Activated naive CD4-positive, alpha-beta T cell treated with anti-CD3 and anti-CD28 coated beads for 36 hours (primary cell): ENCODE measurements at regions not wholly inside any gene's neighbourhood (a gene's known extent, or its start where the extent isn't known, plus 50 kb on each side); places are given as distances from the start of the nearest gene placed in this dataset.

Experiments
- CTCF ChIA-PET: fragments of 350-600 bp; sonication (Branson Sonifier 250); formaldehyde crosslinking; loops from one replicate; lab custom pipeline; 2021; ENCODE audit warnings: antibody characterized with exemption; lab: Charles Lee
- DNase-seq: peaks from one replicate; pipeline ENCODE4 v3.0.0-alpha.2; 2020
- H3K27ac Mint-ChIP-seq: one replicate; pipeline ENCODE4 v1.8.0; 2021; ENCODE audit warnings: mild to moderate bottlenecking, mixed read lengths
- H3K27me3 Mint-ChIP-seq: one replicate; pipeline ENCODE4 v1.8.0; 2021; ENCODE audit warnings: low read depth, mixed read lengths
- H3K36me3 Mint-ChIP-seq: one replicate; pipeline ENCODE4 v1.8.0; 2021; ENCODE audit warnings: low read depth, mixed read lengths
- H3K4me1 Mint-ChIP-seq: one replicate; pipeline ENCODE4 v1.8.0; 2021; ENCODE audit warnings: low read depth, mixed read lengths
- H3K4me3 Mint-ChIP-seq: one replicate; pipeline ENCODE4 v1.8.0; 2021; ENCODE audit warnings: mild to moderate bottlenecking, moderate library complexity, mixed read lengths
- H3K9me3 Mint-ChIP-seq: one replicate; pipeline ENCODE4 v1.8.0; 2021; ENCODE audit warnings: mixed read lengths
- intact Hi-C: fragments of 100-400 bp; cut with micrococcal nuclease; formaldehyde crosslinking; loops from one replicate; pipeline ENCODE4 v1.15.1; 2023

DNA sequence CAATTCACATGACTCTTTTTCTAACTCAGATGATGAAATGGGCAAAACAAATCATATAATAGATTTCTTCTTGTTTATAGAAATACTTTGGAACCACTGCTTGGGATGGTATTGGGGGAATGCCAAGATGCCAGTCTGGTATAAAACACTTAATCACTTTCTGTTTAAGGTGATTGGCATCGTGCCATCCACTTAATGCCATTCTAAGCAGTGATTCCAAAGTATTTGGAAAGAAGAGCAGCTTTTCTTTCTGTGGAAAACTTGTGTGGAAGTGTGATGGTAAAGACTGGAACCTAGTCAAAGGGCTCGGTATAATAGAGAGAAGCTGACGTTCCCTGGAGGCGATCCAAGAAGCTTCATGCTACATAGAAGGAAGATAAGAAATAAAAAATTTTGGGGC lies 120.6 kb downstream of the TMEM26 start:
- CTCF ChIA-PET = no interaction called here
- Mint-ChIP-seq H3K27me3 (no peaks in the 10 kb centered on the region), H3K36me3 (no peaks in the 10 kb centered on the region), H3K4me3 (no peak overlapping the region), H3K27ac (no peak overlapping the region), H3K9me3 (peaks cover 6% of the 10 kb centered on the region), H3K4me1 (no peaks in the 10 kb centered on the region)
- no peak for DNase-seq
- intact Hi-C loops = no loop called here

DNA sequence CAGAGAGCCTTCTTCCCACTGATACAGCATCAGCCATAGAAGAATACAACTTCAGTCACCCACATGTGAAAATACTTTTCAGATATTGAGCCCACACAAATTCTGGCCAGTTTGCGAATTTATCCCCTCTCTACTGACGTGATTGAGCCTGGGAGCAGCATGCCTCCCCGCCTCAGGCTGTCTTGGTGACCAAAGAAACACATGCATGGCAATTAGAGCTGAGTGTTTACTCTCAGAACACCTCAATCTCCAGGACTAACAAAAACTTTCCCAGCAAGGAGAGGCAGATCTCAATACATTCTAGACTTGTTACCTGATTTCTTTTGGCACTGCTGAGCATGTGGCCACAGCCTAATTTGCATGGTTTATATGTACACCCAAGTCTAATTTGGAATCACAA lies 122.5 kb downstream of the TMEM26 start:
- Mint-ChIP-seq H3K27me3 (no peaks in the 10 kb centered on the region), H3K4me3 (no peak overlapping the region), H3K4me1 (no peaks in the 10 kb centered on the region), H3K27ac (no peak overlapping the region), H3K9me3 (peaks cover 6% of the 10 kb centered on the region), H3K36me3 (no peaks in the 10 kb centered on the region)
- intact Hi-C loops = no loop called here
- no peak for DNase-seq
- CTCF ChIA-PET = no interaction called here

DNA sequence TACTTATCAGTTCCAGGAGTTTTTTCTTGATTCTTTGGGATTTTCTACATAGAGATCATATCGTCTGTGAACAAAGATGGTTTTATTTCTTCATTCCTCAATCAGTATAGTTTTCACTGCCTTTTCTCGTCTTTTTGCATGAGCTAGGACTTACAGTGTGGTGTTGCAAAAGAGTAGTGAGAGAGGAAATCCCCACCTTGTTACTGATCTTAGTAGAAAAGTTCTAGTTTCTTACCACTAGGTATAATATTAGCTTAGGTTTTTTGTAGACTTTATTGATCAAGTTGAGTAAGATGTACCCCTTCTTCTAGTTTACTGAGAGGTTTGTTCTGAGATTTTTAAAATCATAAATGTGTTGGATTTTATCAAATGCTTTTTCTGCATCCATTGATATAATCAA lies 123.3 kb downstream of the TMEM26 start:
- no peaks in the 10 kb centered on the region for H3K4me1 Mint-ChIP-seq
- intact Hi-C loops = no loop called here
- no peak for DNase-seq
- no peaks in the 10 kb centered on the region for H3K36me3 Mint-ChIP-seq
- H3K27me3 Mint-ChIP-seq = peaks cover 3% of the 10 kb centered on the region
- H3K4me3 Mint-ChIP-seq = no peak overlapping the region
- CTCF ChIA-PET = no interaction called here
- H3K9me3 Mint-ChIP-seq = peaks cover 6% of the 10 kb centered on the region
- no peak overlapping the region for H3K27ac Mint-ChIP-seq

DNA sequence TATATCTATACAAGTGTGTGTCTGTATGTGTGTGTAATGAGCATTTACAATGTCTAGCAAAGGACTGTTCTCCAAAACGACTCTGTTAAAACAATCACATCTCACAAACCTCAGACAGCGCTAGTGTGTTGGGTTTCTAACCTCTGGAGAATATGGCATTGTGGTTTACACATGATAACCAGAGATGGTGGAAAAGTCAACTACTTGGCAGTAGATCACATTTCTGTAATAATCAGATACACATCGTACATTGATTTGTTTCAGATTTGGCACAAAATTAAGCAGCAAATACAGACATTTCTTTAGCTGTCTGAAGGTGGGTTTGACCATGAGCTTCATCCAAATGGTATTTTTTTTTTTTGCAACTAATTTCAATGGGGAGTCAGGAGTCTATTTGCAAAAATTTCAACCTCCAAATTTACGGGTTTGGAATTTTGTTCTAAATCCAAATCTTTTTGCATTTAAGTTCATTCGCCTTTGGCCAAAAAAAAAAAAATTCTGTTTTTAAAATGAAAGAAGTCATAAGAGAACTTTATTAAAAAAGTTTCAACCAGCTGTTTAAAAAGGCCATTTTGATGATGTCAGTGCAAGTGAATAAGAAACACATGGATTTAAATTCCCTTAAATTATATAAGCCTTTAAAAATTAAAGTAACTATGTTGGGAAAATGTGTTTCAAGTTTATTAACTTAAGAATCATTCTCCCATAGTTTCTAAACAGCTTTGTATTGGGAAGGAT lies 127.8 kb downstream of the TMEM26 start:
- Mint-ChIP-seq H3K9me3 (peaks cover 6% of the 10 kb centered on the region), H3K27me3 (peaks cover 6% of the 10 kb centered on the region), H3K4me3 (no peak overlapping the region), H3K27ac (no peak overlapping the region), H3K4me1 (no peaks in the 10 kb centered on the region), H3K36me3 (no peaks in the 10 kb centered on the region)
- CTCF ChIA-PET = no interaction called here
- intact Hi-C loops = no loop called here
- no peak for DNase-seq

DNA sequence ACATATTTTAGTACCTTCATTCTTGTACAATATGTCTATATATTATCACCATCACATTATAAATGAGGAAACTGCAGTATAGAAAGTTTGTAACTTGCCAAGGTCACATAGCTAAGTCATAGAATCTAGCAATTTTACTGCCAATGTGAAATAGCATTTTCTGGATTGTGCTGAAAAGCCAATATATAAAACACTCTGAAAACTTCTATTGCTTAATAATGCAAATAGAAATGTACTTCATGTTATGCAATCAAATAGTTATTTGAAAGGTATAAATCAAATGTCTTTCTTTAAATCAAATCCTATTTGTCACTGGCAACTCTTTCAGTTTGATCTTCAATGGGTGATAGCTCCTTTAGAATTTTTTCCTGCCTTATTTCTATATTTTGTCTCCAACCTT lies 129.5 kb downstream of the TMEM26 start:
- H3K4me1 Mint-ChIP-seq = no peaks in the 10 kb centered on the region
- no peak overlapping the region for H3K4me3 Mint-ChIP-seq
- H3K9me3 Mint-ChIP-seq = peaks cover 2% of the 10 kb centered on the region
- peaks cover 6% of the 10 kb centered on the region for H3K27me3 Mint-ChIP-seq
- no peak overlapping the region for H3K27ac Mint-ChIP-seq
- intact Hi-C loops = no loop called here
- CTCF ChIA-PET = no interaction called here
- DNase-seq = no peak
- no peaks in the 10 kb centered on the region for H3K36me3 Mint-ChIP-seq

DNA sequence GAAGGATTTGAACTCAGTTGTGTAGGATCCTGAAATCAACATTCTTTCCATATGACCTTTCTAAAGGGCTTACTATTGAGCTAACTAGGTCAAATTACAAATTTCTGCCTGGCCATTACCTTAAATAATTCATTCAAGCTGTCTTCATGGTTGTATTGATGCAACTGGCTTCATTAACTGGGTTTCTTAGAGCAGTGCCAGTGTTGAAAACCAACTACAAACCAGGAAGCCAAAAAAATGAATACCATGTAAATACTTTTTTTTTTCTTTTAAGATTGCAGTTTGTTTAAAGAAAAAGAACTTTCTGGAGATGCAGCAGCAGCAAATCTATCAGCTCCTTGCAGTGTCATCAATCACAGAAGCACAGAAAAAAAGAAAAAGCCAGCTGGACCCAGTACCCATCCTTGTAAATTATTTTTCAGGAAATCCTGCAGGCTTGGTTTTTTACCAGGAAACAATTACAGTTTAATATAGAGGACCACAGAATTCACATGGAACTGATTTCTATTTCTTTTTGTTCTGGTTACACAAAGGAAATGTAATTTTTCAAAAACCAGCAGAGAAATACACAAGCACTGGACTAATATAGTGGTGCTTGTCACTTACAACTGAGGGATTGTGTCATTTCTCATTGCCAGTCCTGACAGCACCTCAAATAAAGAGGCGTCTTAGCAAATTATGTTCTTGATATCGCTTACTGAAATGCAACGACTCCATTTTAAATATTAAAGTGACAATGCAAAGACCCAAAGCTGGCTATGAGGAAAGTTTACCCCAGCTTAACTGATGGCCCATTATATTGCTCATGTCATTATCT lies 131.9 kb downstream of the TMEM26 start:
- Mint-ChIP-seq H3K27ac (no peak overlapping the region), H3K4me3 (no peak overlapping the region)

DNA sequence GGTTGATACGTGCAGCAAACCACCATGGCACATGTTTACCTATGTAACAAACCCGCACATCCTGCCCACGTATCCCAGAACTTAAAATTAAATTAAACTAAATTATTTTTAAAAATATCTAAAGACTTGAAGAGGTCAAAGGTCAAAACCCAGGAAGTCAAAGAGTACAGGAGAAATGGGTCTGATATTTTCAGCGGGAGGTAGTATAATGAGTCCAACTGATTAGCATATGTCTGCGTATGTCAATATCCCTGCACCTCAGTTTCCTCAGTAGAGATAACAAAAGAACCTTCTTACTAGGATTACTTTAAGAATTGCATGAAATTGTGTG lies 133.0 kb downstream of the TMEM26 start:
- Mint-ChIP-seq H3K4me1 (no peaks in the 10 kb centered on the region), H3K27ac (no peak overlapping the region), H3K27me3 (peaks cover 6% of the 10 kb centered on the region), H3K4me3 (no peak overlapping the region), H3K36me3 (no peaks in the 10 kb centered on the region), H3K9me3 (no peaks in the 10 kb centered on the region)
- intact Hi-C loops = no loop called here
- DNase-seq = no peak
- CTCF ChIA-PET = no interaction called here

More for the DNA sequence above, 131.9 kb downstream of the TMEM26 start:
- Mint-ChIP-seq H3K27me3 (peaks cover 6% of the 10 kb centered on the region), H3K9me3 (no peaks in the 10 kb centered on the region), H3K4me1 (no peaks in the 10 kb centered on the region), H3K36me3 (no peaks in the 10 kb centered on the region)
- no peak for DNase-seq
- intact Hi-C loops = no loop called here
- CTCF ChIA-PET = no interaction called here

DNA sequence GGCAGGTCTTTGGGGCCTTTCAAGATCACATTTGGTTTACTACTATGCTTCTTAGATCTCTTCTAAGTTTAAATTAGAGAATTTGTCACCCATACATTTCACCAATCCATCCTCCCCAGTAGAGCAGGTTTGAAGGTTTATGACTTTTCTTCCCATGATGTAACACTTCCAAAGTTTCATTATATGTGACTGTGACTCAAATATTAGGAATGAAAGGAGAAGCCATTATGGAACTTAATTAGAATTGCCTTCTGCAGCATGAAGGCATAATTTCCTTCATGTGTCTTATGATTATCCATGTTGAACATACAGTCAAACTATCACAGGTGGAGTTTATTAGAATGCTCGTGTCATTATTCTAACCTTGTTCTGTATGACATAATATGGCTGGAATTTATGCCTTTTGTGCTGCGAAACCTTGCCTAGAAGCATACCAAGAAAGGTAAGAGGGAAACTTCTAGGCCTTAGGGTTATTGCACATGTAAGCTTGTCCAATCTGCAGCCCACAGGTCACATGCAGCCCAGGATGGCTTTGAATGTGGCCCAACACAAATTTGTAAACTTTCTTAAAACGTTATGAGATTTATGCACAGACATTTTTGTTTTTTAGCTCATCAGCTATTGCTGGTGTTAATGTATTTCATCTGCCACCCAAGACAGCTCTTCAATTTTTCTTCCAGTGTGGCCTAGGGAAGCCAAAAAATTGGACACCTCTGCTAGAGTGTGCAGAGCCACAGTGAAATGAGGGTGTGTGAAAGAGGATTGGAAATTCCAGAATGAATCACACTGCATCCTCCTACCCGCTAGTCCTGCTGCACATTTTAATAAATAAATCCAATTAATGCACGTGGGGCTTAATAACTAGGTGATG lies 133.6 kb downstream of the TMEM26 start:
- no peaks in the 10 kb centered on the region for H3K36me3 Mint-ChIP-seq
- peaks cover 3% of the 10 kb centered on the region for H3K4me1 Mint-ChIP-seq
- no peak overlapping the region for H3K4me3 Mint-ChIP-seq
- intact Hi-C loops = no loop called here
- no peaks in the 10 kb centered on the region for H3K9me3 Mint-ChIP-seq
- H3K27me3 Mint-ChIP-seq = no peaks in the 10 kb centered on the region
- H3K27ac Mint-ChIP-seq = no peak overlapping the region
- CTCF ChIA-PET = interaction anchor here (0.6 kb wide), 1 partner anchor 86 kb away, joined by 4 read pairs; no protein-coding TSS in a partner anchor
- DNase-seq = no peak

DNA sequence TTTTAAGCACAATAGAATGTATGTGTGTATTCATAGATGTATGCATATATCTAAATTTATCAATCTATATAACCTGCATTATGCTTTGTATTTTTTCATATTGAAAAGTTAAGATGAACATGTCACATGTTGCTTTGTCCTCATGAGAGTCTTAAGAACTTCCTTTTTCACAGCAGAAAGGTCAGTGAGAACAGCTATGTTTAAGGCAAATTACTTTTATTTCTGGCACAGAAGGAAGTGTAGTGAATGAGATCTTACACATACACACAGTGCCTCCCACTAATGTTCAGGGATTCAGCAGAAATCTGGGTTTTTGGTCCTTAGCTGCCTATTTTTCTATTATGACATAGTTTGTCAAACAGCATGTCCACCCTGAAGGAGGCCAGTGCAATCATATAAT lies 134.8 kb downstream of the TMEM26 start:
- H3K27me3 Mint-ChIP-seq = no peaks in the 10 kb centered on the region
- no peak overlapping the region for H3K4me3 Mint-ChIP-seq
- CTCF ChIA-PET = no interaction called here
- intact Hi-C loops = no loop called here
- no peak for DNase-seq
- no peak overlapping the region for H3K27ac Mint-ChIP-seq
- no peaks in the 10 kb centered on the region for H3K9me3 Mint-ChIP-seq
- H3K36me3 Mint-ChIP-seq = no peaks in the 10 kb centered on the region
- H3K4me1 Mint-ChIP-seq = peaks cover 13% of the 10 kb centered on the region

DNA sequence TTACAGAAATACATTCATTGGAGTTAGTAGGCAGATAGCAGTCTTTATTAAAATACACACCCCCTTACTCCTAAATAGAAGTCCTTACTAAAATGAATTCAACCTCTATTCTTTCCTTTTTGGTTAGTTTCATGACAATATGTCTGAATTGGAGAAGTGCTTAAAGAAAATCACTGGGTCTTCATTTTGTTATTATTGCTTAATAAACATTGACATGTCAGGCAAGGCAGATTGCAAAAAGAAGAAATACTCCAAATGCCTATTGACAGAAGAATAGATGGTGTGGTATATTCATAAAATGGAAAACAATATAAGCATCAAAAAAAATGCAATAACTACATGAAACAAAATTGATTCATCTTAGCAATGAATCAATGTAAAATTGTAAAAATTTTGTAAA lies 135.5 kb downstream of the TMEM26 start:
- Mint-ChIP-seq H3K36me3 (no peaks in the 10 kb centered on the region), H3K27me3 (no peaks in the 10 kb centered on the region), H3K4me1 (peaks cover 15% of the 10 kb centered on the region), H3K27ac (no peak overlapping the region), H3K9me3 (no peaks in the 10 kb centered on the region), H3K4me3 (no peak overlapping the region)
- intact Hi-C loops = no loop called here
- CTCF ChIA-PET = interaction anchor here (1.4 kb wide), 1 partner anchor 176 kb away, joined by 3 read pairs; no protein-coding TSS in a partner anchor
- DNase-seq = no peak

DNA sequence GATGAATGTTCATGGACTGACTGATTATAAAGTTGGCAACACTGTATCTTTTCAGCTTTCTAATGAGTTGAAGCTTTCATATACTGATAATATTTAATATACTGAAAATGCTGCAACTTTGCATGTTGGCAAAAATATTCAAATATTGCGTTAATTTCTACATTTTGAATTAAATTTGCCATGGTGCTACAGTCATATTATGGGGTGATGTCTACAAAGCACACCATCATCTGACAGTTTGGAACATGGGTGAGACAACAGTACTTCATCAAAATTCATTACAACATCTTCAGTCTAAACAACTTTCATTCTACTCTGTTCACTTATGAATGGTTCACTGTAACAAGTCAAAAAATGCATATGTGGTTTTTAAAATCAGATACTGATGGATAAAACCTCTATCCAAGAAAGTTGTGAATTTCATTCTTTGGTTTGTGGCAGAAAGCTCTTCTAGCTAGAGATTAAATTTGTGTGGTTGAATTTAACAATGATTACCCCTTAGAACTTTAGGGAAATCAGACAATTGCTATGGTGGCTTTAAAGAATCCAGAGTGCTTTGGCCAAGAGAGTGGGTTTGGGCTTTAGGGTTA lies 136.4 kb downstream of the TMEM26 start:
- CTCF ChIA-PET = interaction anchor here (1.4 kb wide), 1 partner anchor 176 kb away, joined by 3 read pairs; no protein-coding TSS in a partner anchor
- Mint-ChIP-seq H3K9me3 (no peaks in the 10 kb centered on the region), H3K36me3 (no peaks in the 10 kb centered on the region), H3K4me1 (peaks cover 15% of the 10 kb centered on the region), H3K4me3 (no peak overlapping the region), H3K27me3 (no peaks in the 10 kb centered on the region), H3K27ac (no peak overlapping the region)
- no peak for DNase-seq
- intact Hi-C loops = no loop called here

DNA sequence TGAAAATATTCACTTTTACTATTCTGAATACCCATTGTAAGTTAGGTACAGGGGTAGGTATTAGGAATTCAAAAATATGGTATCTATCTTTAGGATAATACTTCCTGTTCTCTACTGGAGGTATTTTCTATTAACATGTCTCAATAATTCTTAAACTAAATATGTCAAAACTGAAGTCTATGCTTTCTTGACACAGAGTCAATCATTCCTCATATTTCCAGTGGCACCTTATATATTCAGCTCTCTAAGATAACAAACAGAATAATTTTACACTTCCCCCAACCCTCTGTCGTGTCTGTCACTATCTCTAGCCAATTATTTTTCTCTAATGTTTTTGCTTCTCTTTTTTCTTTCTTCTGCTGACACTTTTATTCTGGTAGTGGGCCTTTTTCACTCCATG lies 138.9 kb downstream of the TMEM26 start:
- no peaks in the 10 kb centered on the region for H3K27me3 Mint-ChIP-seq
- peaks cover 15% of the 10 kb centered on the region for H3K4me1 Mint-ChIP-seq
- no peaks in the 10 kb centered on the region for H3K9me3 Mint-ChIP-seq
- no peak overlapping the region for H3K4me3 Mint-ChIP-seq
- CTCF ChIA-PET = no interaction called here
- no peaks in the 10 kb centered on the region for H3K36me3 Mint-ChIP-seq
- DNase-seq = no peak
- no peak overlapping the region for H3K27ac Mint-ChIP-seq
- intact Hi-C loops = no loop called here
